SK-N-SH treated with all-trans-retinoic acid at 6 μM for 48 hours (cell line): ENCODE measurements at regions not wholly inside any gene's neighbourhood (a gene's known extent, or its start where the extent isn't known, plus 50 kb on each side); places are given as distances from the start of the nearest gene placed in this dataset.

Experiments used
- ATAC-seq: fragments of 200-7000 bp; cut with Tn5 transposase; 3 replicates; pipeline ENCODE4 v1.9.1; 2020; ENCODE audit warnings: mild to moderate bottlenecking, moderate library complexity
- ARNTL ChIP-seq: fragments of 450-650 bp; formaldehyde crosslinking; IDR thresholded peaks from 2 replicates; pipeline ENCODE4 v1.5.0; 2020; ENCODE audit warnings: low read depth, mild to moderate bottlenecking, moderate library complexity, borderline replicate concordance
- BACH2 ChIP-seq: fragments of 250-450 bp; sonication (Bioruptor Pico); IDR thresholded peaks from 2 replicates; pipeline ENCODE4 v1.9.0; 2021; ENCODE audit warnings: mild to moderate bottlenecking, borderline replicate concordance
- CSDC2 ChIP-seq: fragments of 250-450 bp; sonication (Bioruptor Pico); IDR thresholded peaks from 2 replicates; pipeline ENCODE4 v1.5.0; 2020; ENCODE audit warnings: mild to moderate bottlenecking, moderate library complexity
- ESRRG ChIP-seq: fragments of 250-450 bp; sonication (Bioruptor Pico); IDR thresholded peaks from 2 replicates; pipeline ENCODE4 v1.6.1; 2021; ENCODE audit warnings: mild to moderate bottlenecking
- GLIS3 ChIP-seq: fragments of 250-450 bp; sonication (Bioruptor Pico); IDR thresholded peaks from 2 replicates; pipeline ENCODE4 v1.5.0; 2020; ENCODE audit warnings: mild to moderate bottlenecking, moderate library complexity
- ISL1 ChIP-seq: fragments of 250-450 bp; sonication (Bioruptor Pico); IDR thresholded peaks from 2 replicates; pipeline ENCODE4 v2.1.2; 2022; ENCODE audit warnings: mild to moderate bottlenecking, moderate library complexity
- OSR1 ChIP-seq: fragments of 250-450 bp; sonication (Bioruptor Pico); IDR thresholded peaks from 2 replicates; pipeline ENCODE4 v1.8.0; 2022; ENCODE audit warnings: moderate library complexity, mild to moderate bottlenecking, inconsistent platforms
- PPARA ChIP-seq: fragments of 250-450 bp; sonication (Bioruptor Pico); IDR thresholded peaks from 2 replicates; pipeline ENCODE4 v1.5.0; 2020; ENCODE audit warnings: mild to moderate bottlenecking, borderline replicate concordance
- RARB ChIP-seq: fragments of 250-450 bp; sonication (Bioruptor Pico); IDR thresholded peaks from 2 replicates; pipeline ENCODE4 v1.8.0; 2021; ENCODE audit warnings: mild to moderate bottlenecking, moderate library complexity
- SNAI2 ChIP-seq: fragments of 250-450 bp; sonication (Bioruptor Pico); IDR thresholded peaks from 2 replicates; pipeline ENCODE4 v1.5.0; 2020; ENCODE audit warnings: mild to moderate bottlenecking, moderate library complexity
- TCF4 ChIP-seq: fragments of 250-450 bp; sonication (Bioruptor Pico); IDR thresholded peaks from 2 replicates; pipeline ENCODE4 v1.8.0; 2021; ENCODE audit warnings: mild to moderate bottlenecking, moderate library complexity, borderline replicate concordance
- TOX ChIP-seq: fragments of 250-450 bp; sonication (Bioruptor Pico); IDR thresholded peaks from 2 replicates; pipeline ENCODE4 v1.8.0; 2021; ENCODE audit warnings: mild to moderate bottlenecking, moderate library complexity, borderline replicate concordance
- ZFP3 ChIP-seq: fragments of 250-450 bp; sonication (Bioruptor Pico); IDR thresholded peaks from 2 replicates; pipeline ENCODE4 v1.5.0; 2020; ENCODE audit warnings: mild to moderate bottlenecking, moderate library complexity
- ZFP30 ChIP-seq: fragments of 450-650 bp; formaldehyde crosslinking; IDR thresholded peaks from 2 replicates; pipeline ENCODE4 v1.5.0; 2022; ENCODE audit warnings: mild to moderate bottlenecking, moderate library complexity
- ZNF70 ChIP-seq: fragments of 450-650 bp; formaldehyde crosslinking; IDR thresholded peaks from 2 replicates; pipeline ENCODE4 v1.5.0; 2020; ENCODE audit warnings: mild to moderate bottlenecking, moderate library complexity
- ZNF8 ChIP-seq: fragments of 450-650 bp; formaldehyde crosslinking; IDR thresholded peaks from 2 replicates; pipeline ENCODE4 v1.5.0; 2020; ENCODE audit warnings: mild to moderate bottlenecking, moderate library complexity
- TF ChIP-seq, protein P1 (sequence below): fragments of 250-450 bp; sonication (Bioruptor Pico); IDR thresholded peaks from 2 replicates; pipeline ENCODE4 v1.8.0; 2021; ENCODE audit warnings: low read depth, mild to moderate bottlenecking, moderate library complexity, borderline replicate concordance
- TF ChIP-seq, protein P2 (sequence below): fragments of 250-450 bp; sonication (Bioruptor Pico); IDR thresholded peaks from 2 replicates; pipeline ENCODE4 v1.8.0; 2020; ENCODE audit warnings: mild to moderate bottlenecking, moderate library complexity, borderline replicate concordance
- TF ChIP-seq, protein P3 (sequence below): fragments of 250-450 bp; sonication (Bioruptor Pico); IDR thresholded peaks from 2 replicates; pipeline ENCODE4 v1.5.1; 2021; ENCODE audit warnings: mild to moderate bottlenecking, moderate library complexity
- TF ChIP-seq, protein P4 (sequence below): fragments of 250-450 bp; sonication (Bioruptor Pico); IDR thresholded peaks from 2 replicates; pipeline ENCODE4 v1.5.0; 2020; ENCODE audit warnings: mild to moderate bottlenecking, moderate library complexity
- TF ChIP-seq, protein P5 (sequence below): fragments of 250-450 bp; sonication (Bioruptor Pico); IDR thresholded peaks from 2 replicates; pipeline ENCODE4 v1.5.1; 2020; ENCODE audit warnings: low read depth, mild to moderate bottlenecking, moderate library complexity

DNA sequence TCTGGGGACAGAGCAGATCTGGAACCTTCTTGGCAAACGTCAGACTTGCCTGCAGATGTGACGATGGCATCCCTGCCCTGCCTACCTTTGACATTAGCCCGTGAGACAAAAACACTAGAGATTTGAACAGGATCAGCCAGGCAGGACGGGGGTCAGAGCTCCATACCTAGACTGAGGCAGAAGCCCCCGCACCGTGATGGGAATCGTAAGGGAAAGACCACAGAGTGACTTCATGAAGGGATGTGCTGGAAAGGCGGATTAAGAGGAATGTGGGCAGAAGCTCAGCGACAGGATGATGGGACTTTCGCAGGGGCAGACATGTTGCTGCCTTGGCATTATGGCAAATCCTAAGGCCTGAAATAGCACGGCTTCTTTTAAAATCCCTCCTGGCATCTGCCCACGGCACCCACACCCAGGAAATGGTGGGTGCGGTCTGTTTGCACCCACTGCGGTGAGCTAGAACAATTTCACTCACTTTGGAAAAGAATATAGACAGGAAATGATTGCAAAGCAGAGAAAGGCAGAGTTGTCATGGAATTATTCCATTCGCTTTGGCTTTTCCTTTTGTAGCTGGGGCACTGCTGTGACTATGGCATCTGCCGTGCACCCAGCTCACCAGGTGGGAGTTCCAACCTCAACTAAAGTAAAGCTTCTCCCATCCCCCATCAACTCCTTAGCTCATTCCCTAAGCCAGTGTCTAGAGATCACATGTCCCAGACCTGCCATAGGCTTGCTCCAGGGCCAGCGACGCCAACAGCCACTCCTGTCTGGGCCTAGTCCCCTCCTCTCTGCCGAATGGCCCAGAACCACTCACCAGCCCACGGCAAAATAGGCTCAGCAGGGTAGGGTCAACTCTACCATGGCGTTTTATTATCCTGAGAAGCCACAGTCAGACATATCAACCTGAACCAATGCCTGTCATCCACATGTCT, 112.7 kb upstream of the NPAS2 start:
- ATAC-seq: no peak
- no peak for TF ChIP-seq ZFP3 (CRISPR knock-in tag)
- TF ChIP-seq, protein P1, sequence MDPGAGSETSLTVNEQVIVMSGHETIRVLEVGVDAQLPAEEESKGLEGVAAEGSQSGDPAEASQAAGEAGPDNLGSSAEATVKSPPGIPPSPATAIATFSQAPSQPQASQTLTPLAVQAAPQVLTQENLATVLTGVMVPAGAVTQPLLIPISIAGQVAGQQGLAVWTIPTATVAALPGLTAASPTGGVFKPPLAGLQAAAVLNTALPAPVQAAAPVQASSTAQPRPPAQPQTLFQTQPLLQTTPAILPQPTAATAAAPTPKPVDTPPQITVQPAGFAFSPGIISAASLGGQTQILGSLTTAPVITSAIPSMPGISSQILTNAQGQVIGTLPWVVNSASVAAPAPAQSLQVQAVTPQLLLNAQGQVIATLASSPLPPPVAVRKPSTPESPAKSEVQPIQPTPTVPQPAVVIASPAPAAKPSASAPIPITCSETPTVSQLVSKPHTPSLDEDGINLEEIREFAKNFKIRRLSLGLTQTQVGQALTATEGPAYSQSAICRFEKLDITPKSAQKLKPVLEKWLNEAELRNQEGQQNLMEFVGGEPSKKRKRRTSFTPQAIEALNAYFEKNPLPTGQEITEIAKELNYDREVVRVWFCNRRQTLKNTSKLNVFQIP: no peak
- no peak for TF ChIP-seq ESRRG (CRISPR knock-in tag)
- TF ChIP-seq ZFP30: no peak
- TF ChIP-seq TCF4 (CRISPR knock-in tag): no peak
- TF ChIP-seq PPARA (CRISPR knock-in tag): no peak
- TF ChIP-seq RARB (CRISPR knock-in tag): no peak
- no peak for TF ChIP-seq OSR1 (CRISPR knock-in tag)
- TF ChIP-seq BACH2 (CRISPR knock-in tag): no peak
- TF ChIP-seq, protein P2, sequence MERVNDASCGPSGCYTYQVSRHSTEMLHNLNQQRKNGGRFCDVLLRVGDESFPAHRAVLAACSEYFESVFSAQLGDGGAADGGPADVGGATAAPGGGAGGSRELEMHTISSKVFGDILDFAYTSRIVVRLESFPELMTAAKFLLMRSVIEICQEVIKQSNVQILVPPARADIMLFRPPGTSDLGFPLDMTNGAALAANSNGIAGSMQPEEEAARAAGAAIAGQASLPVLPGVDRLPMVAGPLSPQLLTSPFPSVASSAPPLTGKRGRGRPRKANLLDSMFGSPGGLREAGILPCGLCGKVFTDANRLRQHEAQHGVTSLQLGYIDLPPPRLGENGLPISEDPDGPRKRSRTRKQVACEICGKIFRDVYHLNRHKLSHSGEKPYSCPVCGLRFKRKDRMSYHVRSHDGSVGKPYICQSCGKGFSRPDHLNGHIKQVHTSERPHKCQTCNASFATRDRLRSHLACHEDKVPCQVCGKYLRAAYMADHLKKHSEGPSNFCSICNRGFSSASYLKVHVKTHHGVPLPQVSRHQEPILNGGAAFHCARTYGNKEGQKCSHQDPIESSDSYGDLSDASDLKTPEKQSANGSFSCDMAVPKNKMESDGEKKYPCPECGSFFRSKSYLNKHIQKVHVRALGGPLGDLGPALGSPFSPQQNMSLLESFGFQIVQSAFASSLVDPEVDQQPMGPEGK (CRISPR knock-in tag): no peak
- no peak for TF ChIP-seq CSDC2 (CRISPR knock-in tag)
- no peak for TF ChIP-seq SNAI2 (CRISPR knock-in tag)
- TF ChIP-seq ZNF70: no peak
- TF ChIP-seq ZNF8 (CRISPR knock-in tag): no peak
- TF ChIP-seq ISL1 (CRISPR knock-in tag): no peak
- TF ChIP-seq GLIS3 (CRISPR knock-in tag): no peak
- TF ChIP-seq, protein P3, sequence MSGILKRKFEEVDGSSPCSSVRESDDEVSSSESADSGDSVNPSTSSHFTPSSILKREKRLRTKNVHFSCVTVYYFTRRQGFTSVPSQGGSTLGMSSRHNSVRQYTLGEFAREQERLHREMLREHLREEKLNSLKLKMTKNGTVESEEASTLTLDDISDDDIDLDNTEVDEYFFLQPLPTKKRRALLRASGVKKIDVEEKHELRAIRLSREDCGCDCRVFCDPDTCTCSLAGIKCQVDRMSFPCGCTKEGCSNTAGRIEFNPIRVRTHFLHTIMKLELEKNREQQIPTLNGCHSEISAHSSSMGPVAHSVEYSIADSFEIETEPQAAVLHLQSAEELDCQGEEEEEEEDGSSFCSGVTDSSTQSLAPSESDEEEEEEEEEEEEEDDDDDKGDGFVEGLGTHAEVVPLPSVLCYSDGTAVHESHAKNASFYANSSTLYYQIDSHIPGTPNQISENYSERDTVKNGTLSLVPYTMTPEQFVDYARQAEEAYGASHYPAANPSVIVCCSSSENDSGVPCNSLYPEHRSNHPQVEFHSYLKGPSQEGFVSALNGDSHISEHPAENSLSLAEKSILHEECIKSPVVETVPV: no peak
- no peak for TF ChIP-seq ARNTL (CRISPR knock-in tag)
- TF ChIP-seq, protein P4, sequence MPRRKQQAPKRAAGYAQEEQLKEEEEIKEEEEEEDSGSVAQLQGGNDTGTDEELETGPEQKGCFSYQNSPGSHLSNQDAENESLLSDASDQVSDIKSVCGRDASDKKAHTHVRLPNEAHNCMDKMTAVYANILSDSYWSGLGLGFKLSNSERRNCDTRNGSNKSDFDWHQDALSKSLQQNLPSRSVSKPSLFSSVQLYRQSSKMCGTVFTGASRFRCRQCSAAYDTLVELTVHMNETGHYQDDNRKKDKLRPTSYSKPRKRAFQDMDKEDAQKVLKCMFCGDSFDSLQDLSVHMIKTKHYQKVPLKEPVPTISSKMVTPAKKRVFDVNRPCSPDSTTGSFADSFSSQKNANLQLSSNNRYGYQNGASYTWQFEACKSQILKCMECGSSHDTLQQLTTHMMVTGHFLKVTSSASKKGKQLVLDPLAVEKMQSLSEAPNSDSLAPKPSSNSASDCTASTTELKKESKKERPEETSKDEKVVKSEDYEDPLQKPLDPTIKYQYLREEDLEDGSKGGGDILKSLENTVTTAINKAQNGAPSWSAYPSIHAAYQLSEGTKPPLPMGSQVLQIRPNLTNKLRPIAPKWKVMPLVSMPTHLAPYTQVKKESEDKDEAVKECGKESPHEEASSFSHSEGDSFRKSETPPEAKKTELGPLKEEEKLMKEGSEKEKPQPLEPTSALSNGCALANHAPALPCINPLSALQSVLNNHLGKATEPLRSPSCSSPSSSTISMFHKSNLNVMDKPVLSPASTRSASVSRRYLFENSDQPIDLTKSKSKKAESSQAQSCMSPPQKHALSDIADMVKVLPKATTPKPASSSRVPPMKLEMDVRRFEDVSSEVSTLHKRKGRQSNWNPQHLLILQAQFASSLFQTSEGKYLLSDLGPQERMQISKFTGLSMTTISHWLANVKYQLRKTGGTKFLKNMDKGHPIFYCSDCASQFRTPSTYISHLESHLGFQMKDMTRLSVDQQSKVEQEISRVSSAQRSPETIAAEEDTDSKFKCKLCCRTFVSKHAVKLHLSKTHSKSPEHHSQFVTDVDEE (CRISPR knock-in tag): no peak

DNA sequence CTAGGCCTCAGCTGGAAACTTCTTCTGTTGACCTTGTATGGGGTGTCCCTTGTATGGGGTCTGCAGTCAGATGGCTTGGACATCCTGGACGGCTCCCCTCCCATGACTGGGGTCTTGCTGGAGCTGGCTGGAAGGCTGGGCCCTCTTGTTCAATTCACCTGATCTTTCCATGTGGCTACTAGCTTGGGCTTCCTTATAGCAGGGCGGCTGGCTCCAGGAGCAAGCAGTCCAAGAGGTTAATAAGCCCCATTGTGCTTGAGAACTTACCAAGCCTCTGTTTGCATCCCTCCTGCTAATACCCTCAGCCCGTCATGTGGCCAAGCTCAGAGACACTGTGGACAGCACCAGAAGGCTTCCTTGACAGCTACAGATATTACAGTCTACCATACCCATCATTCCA, 111.6 kb upstream of the NPAS2 start:
- ATAC-seq: no peak
- TF ChIP-seq, protein P1: no peak
- no peak for TF ChIP-seq BACH2 (CRISPR knock-in tag)
- no peak for TF ChIP-seq OSR1 (CRISPR knock-in tag)
- TF ChIP-seq ESRRG (CRISPR knock-in tag): no peak
- TF ChIP-seq RARB (CRISPR knock-in tag): no peak
- TF ChIP-seq SNAI2 (CRISPR knock-in tag): no peak
- TF ChIP-seq ZNF70: no peak
- TF ChIP-seq, protein P5, sequence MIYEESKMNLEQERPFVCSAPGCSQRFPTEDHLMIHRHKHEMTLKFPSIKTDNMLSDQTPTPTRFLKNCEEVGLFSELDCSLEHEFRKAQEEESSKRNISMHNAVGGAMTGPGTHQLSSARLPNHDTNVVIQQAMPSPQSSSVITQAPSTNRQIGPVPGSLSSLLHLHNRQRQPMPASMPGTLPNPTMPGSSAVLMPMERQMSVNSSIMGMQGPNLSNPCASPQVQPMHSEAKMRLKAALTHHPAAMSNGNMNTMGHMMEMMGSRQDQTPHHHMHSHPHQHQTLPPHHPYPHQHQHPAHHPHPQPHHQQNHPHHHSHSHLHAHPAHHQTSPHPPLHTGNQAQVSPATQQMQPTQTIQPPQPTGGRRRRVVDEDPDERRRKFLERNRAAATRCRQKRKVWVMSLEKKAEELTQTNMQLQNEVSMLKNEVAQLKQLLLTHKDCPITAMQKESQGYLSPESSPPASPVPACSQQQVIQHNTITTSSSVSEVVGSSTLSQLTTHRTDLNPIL: no peak
- TF ChIP-seq TOX (CRISPR knock-in tag): no peak
- no peak for TF ChIP-seq ISL1 (CRISPR knock-in tag)
- TF ChIP-seq ZFP3 (CRISPR knock-in tag): no peak
- TF ChIP-seq GLIS3 (CRISPR knock-in tag): no peak
